IPS DF 4.7 (cell line): ENCODE measurements at regions not wholly inside any gene's neighbourhood (a gene's known extent, or its start where the extent isn't known, plus 50 kb on each side); places are given as distances from the start of the nearest gene placed in this dataset.
"Not testable (repeated sequence)": the region's sequence is repeated elsewhere in the genome, so short reads cannot be mapped to it uniquely, and the experiment has no call there.

Experiments used
- DNase-seq: peaks from one replicate; pipeline ENCODE4 v3.0.0-alpha.2; 2013; ENCODE audit warnings: low spot score; ENCODE audit errors: extremely low read depth

DNA sequence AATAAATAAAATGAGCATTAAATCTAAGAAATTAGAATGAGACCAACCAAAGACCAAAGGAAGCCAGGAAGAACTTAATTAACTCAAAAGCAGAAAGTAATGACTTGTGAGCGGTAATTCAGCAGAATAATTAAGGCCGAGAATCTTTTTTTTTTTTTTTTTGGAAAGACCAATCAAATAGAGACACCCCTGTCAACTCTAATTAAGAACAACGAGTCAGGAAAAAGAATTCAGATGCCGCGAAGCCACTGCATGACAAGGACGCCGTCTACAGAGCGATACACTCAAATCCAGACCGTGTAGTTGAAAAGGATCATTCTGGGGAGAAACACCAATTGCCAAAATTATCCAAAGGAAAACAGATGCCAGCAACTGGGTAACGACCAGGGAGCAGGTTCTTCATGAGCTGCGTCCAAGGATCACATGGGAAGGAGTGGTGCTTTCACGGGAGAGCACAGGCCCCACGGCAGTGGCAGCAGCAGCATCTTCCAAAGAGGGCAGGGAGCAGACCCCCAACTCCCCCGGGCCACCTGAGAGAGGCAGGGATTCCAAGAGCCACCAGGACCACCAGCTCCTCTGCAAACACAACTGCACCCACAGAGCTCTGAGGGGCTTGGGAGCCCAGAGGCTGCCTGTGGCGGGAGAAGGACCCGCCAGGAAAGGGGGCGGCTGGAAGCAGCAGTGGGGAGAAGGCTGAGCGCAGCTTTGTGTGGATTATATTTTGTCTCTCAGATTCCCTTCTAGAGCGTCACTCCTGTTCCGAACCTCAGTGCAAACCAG lies 469.8 kb downstream of the BRD1 start:
- no peak for DNase-seq

DNA sequence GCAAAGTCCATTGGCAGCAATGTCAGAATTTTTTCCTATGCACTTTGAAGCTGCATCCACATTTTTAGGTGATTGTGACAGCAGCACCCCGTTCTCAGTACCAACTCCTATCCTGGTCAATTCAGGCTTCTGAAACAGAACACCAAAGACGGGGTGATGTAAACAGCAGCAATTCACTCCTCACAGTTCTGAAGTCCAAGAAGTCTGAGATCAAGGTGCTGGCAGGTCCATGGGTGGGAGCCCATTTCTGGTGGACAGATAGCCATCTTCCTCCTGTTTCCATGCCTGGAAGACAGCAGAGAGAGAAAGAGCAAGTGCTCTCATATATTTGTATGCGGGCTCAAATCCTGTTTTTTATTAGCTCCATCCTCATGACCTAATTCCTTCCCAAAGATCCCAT lies 471.2 kb downstream of the BRD1 start:
- no peak for DNase-seq

DNA sequence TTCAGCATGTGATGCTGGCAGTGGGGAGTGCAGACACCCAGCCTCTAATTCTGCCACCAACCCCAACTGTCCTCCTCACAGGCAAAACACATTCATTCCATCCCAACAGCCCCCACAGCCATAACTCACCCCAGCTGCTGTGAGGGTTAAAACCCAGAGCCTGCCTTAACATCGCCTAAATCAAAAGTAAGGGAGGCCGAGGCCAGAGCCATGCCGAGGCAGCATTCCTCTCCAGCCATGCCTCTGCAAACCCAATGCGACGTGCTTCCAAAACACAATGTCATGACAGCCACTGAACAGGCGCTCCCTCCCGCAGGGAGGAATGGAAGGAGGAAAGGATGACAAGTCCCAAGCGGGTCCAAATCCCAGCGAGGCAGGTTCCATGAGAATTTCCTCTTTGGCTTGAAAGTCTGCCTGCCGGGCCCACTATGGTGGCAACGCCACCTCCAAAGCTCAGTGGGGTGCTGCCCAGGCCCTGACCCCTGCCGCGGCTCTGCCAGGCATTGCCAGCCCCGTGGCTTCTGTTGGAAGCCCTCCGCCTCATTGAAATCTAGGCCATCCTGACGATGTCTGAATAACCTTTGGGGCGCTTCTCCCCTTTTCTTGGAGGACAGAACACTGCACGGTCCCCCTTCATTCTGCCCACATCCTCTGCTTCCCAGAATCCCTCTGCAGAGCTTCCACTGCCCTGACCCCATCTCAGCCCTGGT lies 472.3 kb downstream of the BRD1 start:
- no peak for DNase-seq

DNA sequence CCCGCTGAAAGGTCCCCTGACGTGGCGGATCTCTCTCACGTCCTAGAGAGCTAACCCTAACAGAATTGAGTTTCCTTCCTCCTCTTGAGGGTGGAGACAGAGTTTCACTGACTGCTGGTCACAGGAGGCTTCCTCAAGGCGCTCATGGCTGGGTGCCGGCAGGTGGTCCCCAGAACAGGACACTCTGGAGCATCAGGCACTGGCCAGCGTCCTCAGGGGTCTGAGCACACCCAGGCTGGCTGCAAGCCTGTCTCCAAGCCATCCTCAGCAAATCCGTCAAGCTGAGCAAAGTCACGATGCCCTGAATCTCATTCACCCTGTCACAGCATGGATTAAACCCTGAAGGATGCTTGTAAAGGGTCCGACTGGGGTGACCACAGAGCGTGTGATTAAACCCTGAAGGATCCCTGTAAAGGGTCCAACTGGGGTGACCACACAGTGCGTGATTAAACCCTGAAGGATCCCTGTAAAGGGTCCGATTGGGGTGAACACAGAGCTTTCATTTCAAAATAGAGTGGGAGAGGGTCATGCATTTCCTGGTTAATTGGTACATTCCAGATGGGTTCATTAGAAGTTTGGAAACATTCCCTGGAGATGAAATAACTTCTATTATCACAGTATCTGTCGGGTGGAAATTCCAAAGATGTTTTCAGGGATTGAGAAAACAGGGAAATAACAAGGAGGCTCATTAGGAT lies 473.0 kb downstream of the BRD1 start:
- DNase-seq: no peak

DNA sequence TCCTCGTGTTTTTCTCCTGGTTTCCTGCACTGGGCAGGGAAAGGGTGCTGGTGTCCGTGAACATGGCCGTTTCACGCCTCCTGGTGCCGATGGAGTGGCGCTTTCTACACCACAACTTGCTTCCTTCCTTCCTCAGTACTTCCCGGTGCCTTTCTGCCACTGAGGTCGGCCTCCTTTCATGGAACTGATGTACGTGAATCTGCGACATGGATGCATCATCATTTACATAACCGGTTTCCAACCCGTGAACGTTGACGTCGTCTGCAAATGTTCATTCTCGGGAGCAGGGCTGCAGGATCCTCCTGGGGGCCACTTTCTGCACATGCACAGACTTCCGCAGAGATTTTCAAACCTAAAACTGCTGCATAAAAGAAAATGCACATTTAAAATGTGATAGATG lies 474.4 kb downstream of the BRD1 start:
- DNase-seq: no peak

DNA sequence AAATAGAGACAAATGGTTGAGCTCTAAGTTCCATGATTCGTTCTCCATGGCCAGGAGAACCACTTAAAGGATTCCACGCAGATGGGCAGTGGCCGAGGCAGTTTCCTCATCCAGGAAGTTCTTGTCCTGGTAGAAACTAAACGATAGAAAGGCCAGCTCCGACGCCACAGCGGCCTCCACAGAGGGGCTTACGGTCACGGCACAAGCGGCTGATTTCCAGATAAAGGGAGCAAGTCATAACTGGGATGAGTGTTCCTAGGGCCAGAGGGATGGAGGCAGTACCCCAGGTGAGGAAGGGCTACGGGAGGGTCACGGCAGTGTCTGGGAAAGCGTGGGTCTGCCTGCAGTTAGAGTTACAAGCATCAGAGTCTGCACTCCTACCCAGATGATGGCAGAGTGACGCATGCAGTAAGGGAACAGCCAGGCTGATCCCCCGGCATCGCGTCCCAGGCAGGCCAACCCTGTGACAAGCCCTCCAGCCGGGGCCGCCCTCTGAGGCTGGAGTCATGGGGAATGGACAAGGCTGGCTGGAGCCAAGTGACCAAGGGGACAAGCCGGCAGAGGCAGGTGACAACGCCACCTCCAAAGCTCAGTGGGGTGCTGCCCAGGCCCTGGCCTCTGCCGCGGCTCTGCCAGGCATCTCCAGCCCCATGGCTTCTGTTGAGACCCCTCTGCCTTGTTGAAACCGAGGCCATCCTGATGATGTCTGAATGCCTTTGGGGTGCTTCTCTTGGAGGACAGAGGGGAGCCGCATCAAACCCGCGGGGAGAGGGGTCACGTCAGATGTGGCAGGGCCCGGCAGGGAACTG lies 475.1 kb downstream of the BRD1 start:
- no peak for DNase-seq

DNA sequence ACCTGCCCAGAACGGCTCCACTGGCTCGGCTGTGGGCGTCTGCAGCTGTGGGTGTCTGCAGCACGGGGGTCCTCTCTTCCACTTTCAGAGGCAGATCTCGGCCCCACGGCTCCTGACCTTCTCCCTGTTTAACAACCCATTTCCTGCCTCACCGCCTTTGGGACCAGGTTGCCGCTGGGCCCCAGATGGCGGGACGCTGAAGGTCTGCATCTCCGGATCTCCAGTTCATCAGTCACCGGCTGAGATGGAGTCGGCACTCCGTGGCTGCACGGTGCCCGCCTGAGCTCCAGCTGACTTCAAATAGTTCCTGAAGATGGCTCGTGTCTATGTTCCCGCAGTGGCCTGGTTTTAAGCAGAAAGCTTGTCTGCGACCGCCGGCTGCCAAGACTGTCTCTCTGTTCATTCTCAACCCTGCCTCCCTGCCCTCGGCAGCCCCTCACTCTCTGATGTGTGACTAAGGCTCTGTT lies 475.9 kb downstream of the BRD1 start:
- DNase-seq: no peak

DNA sequence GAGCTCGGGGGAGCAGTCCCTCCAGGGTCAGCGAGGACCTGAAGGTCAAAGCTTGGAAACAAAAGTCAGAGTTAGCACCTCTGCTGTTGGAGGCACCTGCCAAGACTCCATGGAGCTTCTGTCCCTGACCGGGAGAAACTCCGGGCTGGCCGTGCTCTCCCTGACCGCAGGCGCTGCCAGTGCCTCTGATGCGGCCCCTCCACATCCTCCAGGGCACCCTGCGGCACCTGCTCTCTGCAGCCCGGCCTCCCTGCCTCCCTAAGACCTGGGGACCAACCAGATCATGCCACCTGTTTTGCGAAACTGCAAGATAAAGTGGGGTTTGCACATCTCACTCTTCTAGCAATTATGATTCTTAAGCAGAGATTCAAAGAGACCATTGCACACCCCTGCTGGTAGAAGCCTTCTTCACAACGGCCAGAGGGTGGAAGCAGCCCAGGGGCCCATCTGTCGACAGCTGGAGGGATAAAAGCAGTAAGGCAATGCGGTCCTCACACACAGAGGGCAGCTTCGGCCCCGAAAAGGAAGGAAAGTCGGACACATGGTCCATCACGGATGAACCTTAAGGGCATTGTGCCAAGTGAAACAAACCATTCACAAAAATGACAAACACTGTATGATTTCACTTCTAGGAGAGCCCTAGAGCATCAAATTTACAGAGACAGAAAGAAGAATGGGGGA lies 477.1 kb downstream of the BRD1 start:
- DNase-seq: no peak

DNA sequence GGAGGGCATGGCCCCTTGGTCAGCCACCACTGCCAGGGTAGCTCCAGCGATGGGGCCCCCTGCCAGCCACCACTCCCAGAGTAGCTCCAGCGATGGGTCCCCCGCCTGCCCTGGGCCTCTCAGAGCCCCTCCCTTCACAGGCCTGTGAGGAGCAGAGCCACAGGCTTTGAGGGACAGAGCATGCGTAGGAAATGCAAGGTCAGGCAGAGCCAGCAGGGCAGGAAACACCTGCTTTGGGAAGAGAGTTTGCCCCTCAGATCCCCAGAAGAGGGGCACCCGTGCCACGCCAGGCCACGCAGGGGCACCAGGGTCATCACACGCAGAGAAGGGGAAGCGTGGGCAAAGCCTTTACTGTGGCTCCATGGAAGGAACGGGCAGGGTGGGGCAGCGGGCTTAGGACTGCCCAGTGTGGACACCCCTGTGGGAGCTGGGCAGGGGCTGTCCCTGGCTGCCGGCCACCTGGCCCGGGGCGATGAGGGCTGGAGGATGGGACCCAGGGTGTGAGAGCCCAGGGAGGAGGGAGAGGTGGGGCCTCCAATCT lies 477.8 kb downstream of the BRD1 start:
- no peak for DNase-seq

DNA sequence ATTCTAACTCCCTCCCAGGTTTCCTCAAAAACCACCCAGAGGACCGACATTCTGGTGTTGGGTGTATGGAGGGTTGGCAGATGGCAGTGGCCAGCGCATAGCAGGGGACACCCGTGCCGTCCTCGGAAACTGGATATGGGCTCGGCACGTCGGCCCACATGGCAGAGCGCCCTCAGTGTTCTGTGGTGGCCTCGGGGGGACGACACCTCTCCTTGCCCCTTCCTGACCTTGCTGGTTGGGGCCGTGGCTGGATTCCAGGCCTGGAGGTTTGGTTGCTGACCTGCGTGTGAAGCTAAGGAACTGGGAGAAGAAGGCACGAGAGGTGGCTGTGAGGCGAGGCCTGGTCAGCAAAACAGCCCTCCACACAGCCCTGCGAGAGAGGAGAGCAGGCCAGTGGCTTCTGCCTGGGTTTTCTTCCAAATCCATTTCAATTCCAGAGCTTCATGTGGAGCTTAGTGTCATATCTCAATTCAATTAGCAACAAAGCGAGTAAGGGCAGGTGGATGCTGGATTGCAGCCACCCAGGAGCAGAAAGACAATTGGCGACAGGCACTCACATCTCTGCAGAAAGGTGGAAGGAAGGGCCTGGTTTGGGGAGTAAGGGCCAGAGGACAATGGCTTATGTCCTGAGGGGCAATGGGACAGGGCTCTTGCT lies 478.4 kb downstream of the BRD1 start:
- DNase-seq: no peak

DNA sequence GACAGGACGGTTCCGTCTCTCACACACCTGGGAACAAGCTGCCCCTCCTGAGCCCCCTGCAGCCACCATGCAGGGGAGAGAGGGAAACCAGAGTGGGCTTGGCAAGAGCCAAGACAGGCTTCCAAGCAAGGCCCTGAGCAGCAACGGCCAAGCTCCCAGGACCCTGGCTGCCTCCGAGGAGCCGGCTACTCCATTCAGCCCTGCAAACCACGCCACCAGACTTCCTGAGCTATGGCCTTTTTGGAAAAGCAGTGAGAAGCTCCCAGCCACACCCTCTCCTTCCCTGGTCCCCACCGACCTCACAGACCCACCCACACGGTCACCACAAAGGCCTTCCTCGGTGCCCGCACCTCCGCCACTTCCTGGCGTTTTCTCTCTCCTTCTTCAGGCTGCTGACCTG lies 479.0 kb downstream of the BRD1 start:
- no peak for DNase-seq

DNA sequence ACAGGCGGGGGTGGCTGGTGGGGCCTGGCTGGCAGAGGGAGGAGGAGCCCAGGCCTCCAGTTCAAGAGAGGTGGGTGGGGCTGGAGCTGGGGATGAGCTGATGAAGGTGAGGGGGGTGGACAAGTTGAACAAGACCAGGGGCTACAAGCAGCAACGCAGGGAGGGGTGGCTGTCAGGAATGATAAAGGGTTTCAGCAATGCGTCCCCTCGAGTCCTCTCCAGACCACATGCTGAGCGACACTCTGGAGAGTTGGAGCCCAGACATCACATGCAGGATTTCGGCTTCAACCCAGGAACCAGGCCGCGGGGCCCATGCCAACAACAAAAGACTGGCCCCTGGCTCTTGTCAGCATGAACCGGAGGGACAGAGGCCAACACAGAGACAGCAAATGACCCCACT lies 480.3 kb downstream of the BRD1 start:
- DNase-seq: no peak

DNA sequence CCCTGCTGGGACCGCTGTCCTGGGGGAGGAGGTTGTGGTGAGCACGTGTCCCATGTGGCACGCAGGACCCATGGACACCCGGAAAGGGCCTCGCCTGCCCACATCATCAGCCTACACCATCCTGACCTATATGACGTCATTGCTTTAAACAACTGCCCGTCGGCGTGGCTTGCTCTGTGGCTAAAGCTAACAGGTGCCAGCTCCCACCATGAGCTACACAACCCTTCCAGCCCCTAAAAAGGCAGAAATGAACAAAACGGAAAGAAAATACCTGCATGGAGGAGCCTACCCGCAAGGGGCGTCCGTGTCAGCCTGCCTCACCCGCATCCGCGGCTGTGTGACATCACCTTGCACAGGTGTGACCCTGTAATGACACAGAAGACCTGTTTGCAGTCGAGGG lies 481.8 kb downstream of the BRD1 start:
- DNase-seq: no peak

DNA sequence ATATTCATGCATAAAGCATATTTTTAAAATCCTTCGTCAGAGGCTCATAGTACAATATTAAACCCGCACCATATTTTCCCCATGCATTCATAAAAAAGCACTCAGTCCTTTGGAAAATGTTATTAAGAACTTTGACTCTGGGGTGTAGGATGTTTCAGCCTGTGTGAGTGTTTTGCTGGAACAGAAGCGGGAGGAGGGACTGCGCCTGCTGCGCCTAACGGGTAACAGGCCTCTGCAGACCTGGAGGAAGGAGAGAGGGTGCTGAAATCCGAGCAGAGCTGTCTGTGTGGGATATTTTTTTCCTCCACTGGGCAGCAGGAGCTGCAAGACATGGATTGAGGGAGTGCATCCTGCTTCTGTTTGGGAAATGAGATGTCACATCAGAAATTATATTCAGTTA lies 483.0 kb downstream of the BRD1 start:
- no peak for DNase-seq

DNA sequence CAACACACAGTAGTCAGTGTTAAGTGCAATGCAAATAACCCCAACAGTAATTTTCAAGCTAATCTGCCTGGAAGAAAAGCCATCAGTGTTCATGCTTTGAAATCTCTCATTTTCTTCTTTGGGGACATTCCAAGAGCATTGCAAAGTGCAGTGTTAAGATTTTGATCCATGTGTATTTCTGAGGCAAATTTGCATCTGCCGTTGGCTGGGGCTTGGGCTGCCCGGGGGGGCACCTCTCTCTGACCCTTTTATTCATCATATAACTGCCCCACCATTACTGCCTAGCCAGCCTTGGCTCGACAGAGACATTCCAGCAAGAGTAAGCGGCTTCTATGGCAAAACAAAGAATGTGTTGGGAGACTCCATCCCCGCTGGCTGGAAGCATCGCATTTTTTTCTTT lies 483.5 kb downstream of the BRD1 start:
- DNase-seq: no peak

DNA sequence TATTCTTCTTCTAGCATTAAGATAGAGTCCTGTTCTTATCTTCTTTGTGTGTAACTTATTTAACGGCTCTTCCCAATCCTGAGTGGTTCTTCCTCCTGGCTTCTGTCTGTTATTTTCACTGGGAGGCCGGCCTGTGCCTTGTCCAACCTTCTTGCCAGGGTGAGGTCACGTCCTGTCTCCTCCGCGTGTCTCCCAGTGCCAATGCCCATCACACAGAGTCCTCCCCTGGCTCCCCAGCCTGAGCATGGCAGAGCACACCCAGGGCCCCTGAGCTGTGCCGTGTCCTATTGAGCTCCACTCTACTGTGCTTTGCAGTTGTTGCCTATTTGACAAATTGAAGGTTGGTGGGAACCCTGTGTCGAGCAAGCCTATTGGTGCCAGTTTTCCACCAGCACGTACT lies 487.3 kb downstream of the BRD1 start:
- DNase-seq: no peak

DNA sequence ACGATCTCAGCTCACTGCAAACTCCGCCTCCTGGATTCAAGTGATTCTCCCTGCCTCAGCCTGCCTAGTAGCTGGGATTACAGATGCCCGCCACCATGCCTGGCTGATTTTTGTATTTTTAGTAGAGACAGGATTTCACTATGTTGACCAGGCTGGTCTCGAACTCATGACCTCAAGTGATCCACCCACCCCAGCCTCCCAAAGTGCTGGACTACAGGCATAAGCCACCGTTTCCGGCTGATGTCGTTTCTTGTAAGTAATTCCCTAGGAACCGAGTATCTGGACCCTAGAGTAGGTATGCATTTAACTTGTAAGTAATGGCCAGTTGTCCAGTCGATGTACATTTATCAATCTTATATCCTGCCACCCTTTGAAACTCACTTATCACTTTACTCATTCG lies 491.2 kb downstream of the BRD1 start:
- DNase-seq: not testable (repeated sequence)

DNA sequence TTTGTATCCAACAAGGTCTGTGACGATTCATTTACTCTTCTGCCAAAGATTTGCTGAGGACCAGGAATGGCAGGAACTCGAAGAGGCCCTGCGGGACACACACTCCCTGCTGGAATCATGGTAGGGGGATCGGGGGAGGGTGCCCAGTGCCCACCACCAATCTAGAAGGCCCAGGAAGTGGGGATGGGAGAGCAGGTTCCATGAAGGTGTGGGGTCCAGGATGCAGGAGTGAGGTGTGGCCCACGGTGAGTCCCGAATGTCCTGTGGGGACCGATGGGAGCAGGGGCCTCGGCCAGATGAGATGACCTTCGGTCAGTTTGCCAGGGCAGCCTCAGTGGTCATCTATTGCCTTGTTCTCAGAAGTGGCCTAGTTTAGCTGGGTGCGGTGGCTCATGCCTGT lies 492.7 kb downstream of the BRD1 start:
- DNase-seq: no peak

DNA sequence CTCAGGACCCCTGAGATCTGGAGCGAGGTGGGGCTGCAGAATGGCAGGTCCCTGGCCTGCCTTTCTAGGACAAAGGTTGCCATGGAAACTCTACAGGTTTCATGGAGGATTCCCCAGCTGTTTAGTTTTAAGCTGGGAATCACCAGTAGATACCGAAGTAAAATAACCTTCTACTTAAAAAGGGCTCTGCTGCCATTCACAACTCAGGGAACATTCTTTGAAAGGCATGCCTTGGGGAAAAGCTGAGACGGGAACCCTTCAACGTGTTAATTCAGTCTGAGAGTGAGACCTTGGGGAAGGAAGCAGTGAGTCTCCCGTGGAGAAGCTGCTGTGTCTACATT lies 493.3 kb downstream of the BRD1 start:
- DNase-seq: no peak

DNA sequence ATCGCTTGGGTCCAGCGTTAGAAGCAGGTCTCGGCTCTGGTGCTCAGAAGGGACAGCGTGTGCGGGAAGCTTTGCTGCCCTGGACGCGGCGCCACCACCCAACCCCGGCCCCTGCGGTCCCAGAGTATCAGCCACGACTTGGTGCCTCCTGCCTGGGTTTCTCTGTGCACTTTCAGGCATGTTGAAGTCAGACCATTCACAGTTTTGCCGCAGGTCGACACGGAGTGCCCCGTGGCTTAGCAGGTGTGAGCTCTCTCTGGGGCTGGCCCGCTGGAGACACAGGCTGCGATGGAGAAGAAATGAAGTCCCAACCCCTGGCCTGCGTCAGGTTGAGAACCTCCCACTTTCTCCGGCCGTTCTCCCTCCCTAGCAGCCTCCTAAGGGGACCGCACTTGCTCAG lies 494.5 kb downstream of the BRD1 start:
- DNase-seq: no peak
